ENCODE measurements at regions not wholly inside any gene's neighbourhood (a gene's known extent, or its start where the extent isn't known, plus 50 kb on each side); places are given as distances from the start of the nearest gene placed in this dataset.
A peak's percentile ranks its signal among the peaks of the same experiment; 100 is the strongest.

- in situ Hi-C loops (cut with HindIII; ENCODE audit: extremely low pct_ligation_motif_present, low pct_unique_long_range_greater_than_20kb) (no loop called here), intact Hi-C loops (cut with micrococcal nuclease; ENCODE audit: unreplicated experiment) (no loop called here)
- Histone ChIP-seq H3K9me3 (ENCODE audit: low read length) (peaks cover 44% of the 10 kb centered on the region; the same call in 1 of the 2 replicates), H3K27me3 (ENCODE audit: control insufficient read depth in 1 of 2, insufficient read depth in 2 of 2, low read length in 2 of 2) (no peaks in the 10 kb centered on the region; a peak in 1 of 5 replicates), H3K4me2 (ENCODE audit: low read depth, low read length) (no peak overlapping the region), H4K20me1 (ENCODE audit: insufficient read depth, low read length) (no peaks in the 10 kb centered on the region), H3K36me3 (replicated peaks in 1 of 2; ENCODE audit: control insufficient read depth in 1 of 2, insufficient read depth in 2 of 2, low read length in 2 of 2) (no peaks in the 10 kb centered on the region), H3K4me1 (ENCODE audit: insufficient read depth, low read length) (no peaks in the 10 kb centered on the region), H3K9ac (ENCODE audit: insufficient read depth, low read depth, low read length) (no peak overlapping the region), H2AFZ (ENCODE audit: low read length) (no peak overlapping the region), H3K27ac (ENCODE audit: extremely low read length, insufficient read depth, low read length) (no peak overlapping the region), H3K4me3 (replicated peaks in 1 of 3; ENCODE audit: insufficient read depth in 1 of 3, low read depth in 2 of 3, low read length in 3 of 3) (no peak overlapping the region), H3K79me2 (ENCODE audit: insufficient read depth, low read length) (no peaks in the 10 kb centered on the region)
- POLR2A ChIA-PET: no interaction called here
- 0% methylated on average over 1 of the region's 1 CpG for WGBS (ENCODE audit: low lambda C conversion rate)
- BruUV-seq (replicated peaks): no TSS peak
- TF ChIP-seq MAFK (conservative IDR thresholded peaks at IDR 0.05 in 1 of 2, IDR thresholded peaks at IDR 0.05 in 1 of 2; ENCODE audit: low read length in 2 of 2): peak; percentile 69 to 79
- TF ChIP-seq ZNF83 (CRISPR knock-in tag; IDR thresholded peaks at IDR 0.05; ENCODE audit: borderline replicate concordance): no peak
- peak; percentile 63 for TF ChIP-seq MAFF (IDR thresholded peaks at IDR 0.05; ENCODE audit: low read depth, low read length)
- CTCF ChIA-PET (ENCODE audit: low intra/inter-chr PET ratio, low total read pairs): no interaction called here
- DNase-seq (ENCODE audit: low spot score): no peak
- ATAC-seq: no peak
- no peak for FAIRE-seq
Observed at GRCh38 chr2:221640686-221641085, 68.6 kb upstream of the EPHA4 start.

DNA sequence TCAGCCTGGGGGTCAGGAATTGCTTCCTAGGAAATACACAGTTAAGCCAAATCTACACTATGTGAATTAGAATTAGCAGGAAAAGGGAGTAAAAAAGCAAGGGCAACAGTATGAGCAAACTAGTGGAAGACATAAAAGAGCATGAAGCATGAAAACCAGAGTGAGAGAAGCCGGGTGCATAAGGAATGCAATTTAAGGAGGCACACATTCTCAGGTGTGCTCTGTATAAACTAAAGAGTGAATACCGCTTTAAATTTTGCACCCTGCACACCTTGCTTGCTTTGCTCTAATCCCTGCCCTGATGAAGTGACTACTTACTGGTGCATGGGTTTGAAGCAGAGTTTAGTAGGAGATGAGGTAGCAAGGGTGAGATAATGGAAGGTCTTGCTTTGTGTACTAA is 65.7 kb upstream of the EPHA4 start:
- in situ Hi-C loops (cut with HindIII; ENCODE audit: extremely low pct_ligation_motif_present, low pct_unique_long_range_greater_than_20kb) (no loop called here), intact Hi-C loops (cut with micrococcal nuclease; ENCODE audit: unreplicated experiment) (no loop called here)
- FAIRE-seq (no peak), ATAC-seq (no peak), DNase-seq (ENCODE audit: low spot score) (no peak)
- WGBS (ENCODE audit: low lambda C conversion rate): 1% methylated on average over 2 of the region's 2 CpGs
- H2AFZ ChIP-seq (ENCODE audit: low read length): no peak overlapping the region
- CTCF ChIA-PET (ENCODE audit: low intra/inter-chr PET ratio, low total read pairs): no interaction called here
- no peaks in the 10 kb centered on the region for H3K79me2 ChIP-seq (ENCODE audit: insufficient read depth, low read length)
- H3K4me1 ChIP-seq (ENCODE audit: insufficient read depth, low read length): no peaks in the 10 kb centered on the region
- no peaks in the 10 kb centered on the region; a peak in 1 of 5 replicates for H3K27me3 ChIP-seq (ENCODE audit: control insufficient read depth in 1 of 2, insufficient read depth in 2 of 2, low read length in 2 of 2)
- no TSS peak for BruUV-seq (replicated peaks)
- H3K4me2 ChIP-seq (ENCODE audit: low read depth, low read length): no peak overlapping the region
- no peak overlapping the region for H3K27ac ChIP-seq (ENCODE audit: extremely low read length, insufficient read depth, low read length)
- H3K9ac ChIP-seq (ENCODE audit: insufficient read depth, low read depth, low read length): no peak overlapping the region
- TF ChIP-seq MYC (CRISPR knock-in tag; IDR thresholded peaks at IDR 0.05; ENCODE audit: borderline replicate concordance) (no peak), DNMT3B (CRISPR knock-in tag; conservative IDR thresholded peaks at IDR 0.05) (no peak), PAF1 (CRISPR knock-in tag; IDR thresholded peaks at IDR 0.05) (no peak), SMAD9 (CRISPR knock-in tag; IDR thresholded peaks at IDR 0.05) (no peak), SRSF1 (optimal IDR thresholded peaks at IDR 0.05; ENCODE audit: low read depth, low read length) (no peak), NR2F6 (IDR thresholded peaks at IDR 0.05) (no peak), NR2F6 (CRISPR knock-in tag; IDR thresholded peaks at IDR 0.05) (no peak), ZNF790 (CRISPR knock-in tag; IDR thresholded peaks at IDR 0.05; ENCODE audit: borderline replicate concordance) (no peak), ZNF768 (CRISPR knock-in tag; IDR thresholded peaks at IDR 0.05) (no peak), MLLT10 (CRISPR knock-in tag; IDR thresholded peaks at IDR 0.05) (no peak), HNRNPLL (IDR thresholded peaks at IDR 0.05; ENCODE audit: low read depth, low read length, poor library complexity, severe bottlenecking) (no peak), SAFB2 (CRISPR knock-in tag; IDR thresholded peaks at IDR 0.05; ENCODE audit: borderline replicate concordance, low read depth) (no peak)
- TF ChIP-seq, protein P1, sequence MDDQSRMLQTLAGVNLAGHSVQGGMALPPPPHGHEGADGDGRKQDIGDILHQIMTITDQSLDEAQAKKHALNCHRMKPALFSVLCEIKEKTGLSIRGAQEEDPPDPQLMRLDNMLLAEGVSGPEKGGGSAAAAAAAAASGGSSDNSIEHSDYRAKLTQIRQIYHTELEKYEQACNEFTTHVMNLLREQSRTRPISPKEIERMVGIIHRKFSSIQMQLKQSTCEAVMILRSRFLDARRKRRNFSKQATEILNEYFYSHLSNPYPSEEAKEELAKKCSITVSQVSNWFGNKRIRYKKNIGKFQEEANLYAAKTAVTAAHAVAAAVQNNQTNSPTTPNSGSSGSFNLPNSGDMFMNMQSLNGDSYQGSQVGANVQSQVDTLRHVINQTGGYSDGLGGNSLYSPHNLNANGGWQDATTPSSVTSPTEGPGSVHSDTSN (CRISPR knock-in tag; IDR thresholded peaks at IDR 0.05; ENCODE audit: borderline replicate concordance): no peak
- TF ChIP-seq, protein P2, sequence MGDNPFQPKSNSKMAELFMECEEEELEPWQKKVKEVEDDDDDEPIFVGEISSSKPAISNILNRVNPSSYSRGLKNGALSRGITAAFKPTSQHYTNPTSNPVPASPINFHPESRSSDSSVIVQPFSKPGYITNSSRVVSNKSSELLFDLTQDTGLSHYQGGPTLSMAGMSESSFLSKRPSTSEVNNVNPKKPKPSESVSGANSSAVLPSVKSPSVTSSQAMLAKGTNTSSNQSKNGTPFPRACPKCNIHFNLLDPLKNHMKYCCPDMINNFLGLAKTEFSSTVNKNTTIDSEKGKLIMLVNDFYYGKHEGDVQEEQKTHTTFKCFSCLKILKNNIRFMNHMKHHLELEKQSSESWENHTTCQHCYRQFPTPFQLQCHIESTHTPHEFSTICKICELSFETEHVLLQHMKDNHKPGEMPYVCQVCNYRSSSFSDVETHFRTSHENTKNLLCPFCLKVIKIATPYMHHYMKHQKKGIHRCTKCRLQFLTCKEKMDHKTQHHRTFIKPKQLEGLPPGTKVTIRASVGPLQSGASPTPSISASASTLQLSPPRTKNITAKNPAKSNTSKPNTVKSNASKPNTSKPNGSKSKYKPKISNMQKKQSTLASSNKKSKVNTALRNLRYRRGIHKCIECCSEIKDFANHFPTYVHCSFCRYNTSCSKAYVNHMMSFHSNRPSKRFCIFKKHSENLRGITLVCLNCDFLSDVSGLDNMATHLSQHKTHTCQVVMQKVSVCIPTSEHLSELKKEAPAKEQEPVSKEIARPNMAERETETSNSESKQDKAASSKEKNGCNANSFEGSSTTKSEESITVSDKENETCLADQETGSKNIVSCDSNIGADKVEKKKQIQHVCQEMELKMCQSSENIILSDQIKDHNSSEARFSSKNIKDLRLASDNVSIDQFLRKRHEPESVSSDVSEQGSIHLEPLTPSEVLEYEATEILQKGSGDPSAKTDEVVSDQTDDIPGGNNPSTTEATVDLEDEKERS (CRISPR knock-in tag; IDR thresholded peaks at IDR 0.05): no peak
- H3K9me3 ChIP-seq (ENCODE audit: low read length): peaks cover 24% of the 10 kb centered on the region; the same call in 1 of the 2 replicates
- no peaks in the 10 kb centered on the region for H4K20me1 ChIP-seq (ENCODE audit: insufficient read depth, low read length)
- H3K36me3 ChIP-seq (replicated peaks in 1 of 2; ENCODE audit: control insufficient read depth in 1 of 2, insufficient read depth in 2 of 2, low read length in 2 of 2): no peaks in the 10 kb centered on the region
- POLR2A ChIA-PET: no interaction called here
- H3K4me3 ChIP-seq (replicated peaks in 1 of 3; ENCODE audit: insufficient read depth in 1 of 3, low read depth in 2 of 3, low read length in 3 of 3): no peak overlapping the region

Data from HepG2 (cell line).